GM12878 (cell line): ENCODE measurements at regions not wholly inside any gene's neighbourhood (a gene's known extent, or its start where the extent isn't known, plus 50 kb on each side); places are given as distances from the start of the nearest gene placed in this dataset.

Experiments used
- ATAC-seq: fragments of 200-7000 bp; cut with Tn5 transposase; 3 replicates; pipeline ENCODE4 v1.9.1; 2020; ENCODE audit warnings: mild to moderate bottlenecking, moderate library complexity
- BruUV-seq: library from RNA; stranded (reverse); fragments of 400-500 nt; replicated peaks from 2 replicates; lab custom pipeline; 2021; lab: Mats Ljungman, UMichigan
- CTCF ChIA-PET: fragments of 300-600 bp; sonication (Branson Sonifier 250); formaldehyde crosslinking; extraction: SDS; loops from one replicate; lab custom pipeline; 2021; ENCODE audit warnings: inconsistent platforms; lab: Yijun Ruan, JAX
- POLR2A ChIA-PET: fragments of 350-600 bp; formaldehyde crosslinking; extraction: SDS; loops from one replicate; lab custom pipeline; 2021; ENCODE audit warnings: inconsistent platforms; lab: Charles Lee
- RAD21 ChIA-PET: fragments of 300-600 bp; sonication (Branson Sonifier 250); formaldehyde crosslinking; loops from one replicate; lab custom pipeline; 2023; ENCODE audit warnings: antibody characterized with exemption; ENCODE audit not compliant: unreplicated experiment; lab: Charles Lee
- SMC1A ChIA-PET: fragments of 300-600 bp; sonication (Branson Sonifier 250); formaldehyde crosslinking; loops from one replicate; lab custom pipeline; 2023; ENCODE audit not compliant: unreplicated experiment, uncharacterized antibody; lab: Charles Lee
- DNase-seq: peaks from one replicate; pipeline ENCODE4 v3.0.0-alpha.2; 2011; ENCODE audit warnings: low read depth, low spot score
- FAIRE-seq: peaks from 3 replicates; lab custom pipeline; 2011; peaks lifted over from hg19 to GRCh38; lab: Jason Lieb, UNC
- H2AFZ ChIP-seq: 2 replicates; pipeline ENCODE4 v1.6.0; 2011; ENCODE audit warnings: low read depth, low read length, control low read depth; ENCODE audit not compliant: control insufficient read depth
- H3K27ac ChIP-seq: 2 replicates; pipeline ENCODE4 v1.5.1; 2011; ENCODE audit warnings: control low read depth; ENCODE audit not compliant: control insufficient read depth, insufficient read depth
- H3K27me3 ChIP-seq, 2 experiments: replicated peaks in 1 of 2; 2 replicates each; pipeline versions ENCODE4 v1.6.0 to v1.6.1; 2011; ENCODE audit warnings: low read length in 1 of 2; ENCODE audit not compliant: control insufficient read depth in 2 of 2, insufficient read depth in 2 of 2
- H3K36me3 ChIP-seq, 2 experiments: 2 replicates each; pipeline ENCODE4 v1.5.1; 2011; ENCODE audit warnings: low read length in 1 of 2; ENCODE audit not compliant: control insufficient read depth in 2 of 2, insufficient read depth in 2 of 2
- H3K4me1 ChIP-seq: 2 replicates; pipeline ENCODE4 v1.6.1; 2011; ENCODE audit warnings: mild to moderate bottlenecking, low read length, moderate library complexity, mixed read lengths; ENCODE audit not compliant: control insufficient read depth, insufficient read depth
- H3K4me2 ChIP-seq: 2 replicates; pipeline ENCODE4 v1.6.0; 2011; ENCODE audit warnings: control low read depth; ENCODE audit not compliant: control insufficient read depth, insufficient read depth
- H3K4me3 ChIP-seq: fragments of 200-600 bp; sonication (generic); 2 replicates; pipeline ENCODE4 v1.5.1; 2016
- H3K79me2 ChIP-seq: 2 replicates; pipeline ENCODE4 v1.6.0; 2011; ENCODE audit warnings: low read length; ENCODE audit not compliant: control insufficient read depth, insufficient read depth
- H3K9ac ChIP-seq: 2 replicates; pipeline ENCODE4 v1.8.0; 2011; ENCODE audit warnings: low read length, control low read depth, mixed read lengths; ENCODE audit not compliant: control insufficient read depth, insufficient read depth
- H3K9me3 ChIP-seq: replicated peaks from 3 replicates; pipeline ENCODE4 v1.5.1; 2011; ENCODE audit warnings: mild to moderate bottlenecking, low read length; ENCODE audit not compliant: control insufficient read depth, insufficient read depth
- H4K20me1 ChIP-seq: 2 replicates; pipeline ENCODE4 v1.6.0; 2011; ENCODE audit not compliant: control insufficient read depth, insufficient read depth
- CBX5 ChIP-seq: sonication (generic); IDR thresholded peaks from 2 replicates; pipeline ENCODE4 v1.6.1; 2016; ENCODE audit warnings: low read depth, moderate library complexity, mild to moderate bottlenecking, inconsistent platforms
- CEBPZ ChIP-seq: fragments of 150-350 bp; IDR thresholded peaks from 2 replicates; pipeline ENCODE4 v1.6.1; 2016; ENCODE audit warnings: low read depth, low read length
- MYC ChIP-seq: IDR thresholded peaks from 2 replicates; pipeline ENCODE4 v1.6.1; 2011; ENCODE audit warnings: mild to moderate bottlenecking, low read length, moderate library complexity, inconsistent platforms; ENCODE audit not compliant: insufficient read depth, insufficient replicate concordance, insufficient read length, severe bottlenecking
- PKNOX1 ChIP-seq: fragments of 450-650 bp; IDR thresholded peaks from 2 replicates; pipeline ENCODE4 v1.6.1; 2016; ENCODE audit warnings: mild to moderate bottlenecking
- PML ChIP-seq: IDR thresholded peaks from 2 replicates; pipeline ENCODE4 v1.6.1; 2012; ENCODE audit warnings: low read length, inconsistent platforms
- PRDM15 ChIP-seq: fragments of 450-650 bp; formaldehyde crosslinking; IDR thresholded peaks from 2 replicates; pipeline ENCODE4 v1.4.0; 2020; ENCODE audit warnings: mild to moderate bottlenecking, moderate library complexity
- SMAD1 ChIP-seq: fragments of 450-650 bp; IDR thresholded peaks from 2 replicates; pipeline ENCODE4 v1.6.1; 2018; ENCODE audit warnings: mild to moderate bottlenecking, low read depth; ENCODE audit not compliant: partially characterized antibody
- TCF3 ChIP-seq: IDR thresholded peaks from 2 replicates; pipeline ENCODE4 v1.6.1; 2012; ENCODE audit warnings: low read depth, mild to moderate bottlenecking, low read length, borderline replicate concordance; ENCODE audit not compliant: insufficient read depth
- ZBTB40 ChIP-seq: fragments of 450-650 bp; IDR thresholded peaks from 2 replicates; pipeline ENCODE4 v1.6.1; 2016; ENCODE audit warnings: mild to moderate bottlenecking, moderate library complexity, borderline replicate concordance
- WGBS: methylation state at CpG from one replicate; pipeline ENCODE4 v1.1.6; 2016; ENCODE audit warnings: low lambda C conversion rate; ENCODE audit not compliant: insufficient replicate concordance, insufficient coverage; ENCODE audit errors: missing lambda C conversion rate; 5-methylcytosine and 5-hydroxymethylcytosine counted together
- in situ Hi-C: fragments of 300-500 bp; cut with MboI; formaldehyde crosslinking; loops from 9 replicates; pipeline ENCODE4 v1.14.3; 2018; ENCODE audit warnings: mixed read lengths
- intact Hi-C: fragments of 100-400 bp; cut with micrococcal nuclease; formaldehyde crosslinking; loops from one replicate; pipeline ENCODE4 v1.14.2; 2022; ENCODE audit not compliant: unreplicated experiment

GRCh38 chr14:38138473-38139138 lies 69.1 kb upstream of the SSTR1 start:
- CTCF ChIA-PET, result interaction anchor here (1.5 kb wide), 1 partner anchor 11 kb away, joined by 3 read pairs; no protein-coding TSS in a partner anchor
- FAIRE-seq (no peak), ATAC-seq (no peak), DNase-seq (no peak)
- WGBS, result 36% methylated on average over 7 of the region's 7 CpGs
- Histone ChIP-seq H2AFZ (no peak overlapping the region), H3K27me3 (no peaks in the 10 kb centered on the region), H3K9me3 (no peaks in the 10 kb centered on the region), H3K27ac (no peak overlapping the region), H3K9ac (no peak overlapping the region), H3K4me2 (no peak overlapping the region), H3K4me3 (no peak overlapping the region), H3K79me2 (no peaks in the 10 kb centered on the region), H3K36me3 (no peaks in the 10 kb centered on the region), H3K4me1 (no peaks in the 10 kb centered on the region), H4K20me1 (no peaks in the 10 kb centered on the region)
- intact Hi-C loops (no loop called here), in situ Hi-C loops (no loop called here)
- RAD21 ChIA-PET, result interaction anchor here (1.1 to 1.2 kb wide), 2 partner anchors 11 to 60 kb away, joined by 3 to 8 read pairs; no protein-coding TSS in a partner anchor
- POLR2A ChIA-PET, result interaction anchor here (0.6 kb wide), 1 partner anchor 1649 kb away, joined by 6 read pairs; no protein-coding TSS in a partner anchor
- SMC1A ChIA-PET, result interaction anchor here (1.0 kb wide), 1 partner anchor 13 kb away, joined by 5 read pairs; no protein-coding TSS in a partner anchor
- BruUV-seq, result no TSS peak
- TF ChIP-seq TCF3, result no peak
- TF ChIP-seq PKNOX1, result no peak
- TF ChIP-seq PRDM15 (CRISPR knock-in tag), result no peak
- TF ChIP-seq CEBPZ, result no peak
- TF ChIP-seq MYC, result no peak
- no peak for TF ChIP-seq PML
- TF ChIP-seq ZBTB40, result no peak
- TF ChIP-seq CBX5, result no peak
- TF ChIP-seq SMAD1, result no peak
